ENCODE measurements at regions not wholly inside any gene's neighbourhood (a gene's known extent, or its start where the extent isn't known, plus 50 kb on each side); places are given as distances from the start of the nearest gene placed in this dataset.

- no peak for TF ChIP-seq CTCF (IDR thresholded peaks at IDR 0.05)
- DNase-seq (no peak), ATAC-seq (no peak)
- no peaks in the 10 kb centered on the region for H3K4me1 ChIP-seq
- H3K27me3 ChIP-seq (ENCODE audit: insufficient read depth in 3 of 3, low read length in 2 of 3) = peaks cover 0 to 3% (median 0%) of the 10 kb centered on the region in 3 donors
- H3K36me3 ChIP-seq (ENCODE audit: insufficient read depth in 1 of 2, low read depth in 1 of 2) = no peaks in the 10 kb centered on the region
- peaks cover 8% of the 10 kb centered on the region for H3K9me3 ChIP-seq
- WGBS, 3 donors = 53 to 62% (median 59%) methylated on average over 2 of the region's 2 CpGs
- no peak overlapping the region for H3K27ac ChIP-seq
- intact Hi-C loops (cut with DNase I) = no loop called here
- H3K4me3 ChIP-seq = no peak overlapping the region
Observed at GRCh38 chr9:92165484-92165883, 50.3 kb upstream of the SPTLC1 start.

Data from psoas muscle (tissue), 7 donors.